ENCODE measurements at regions not wholly inside any gene's neighbourhood (a gene's known extent, or its start where the extent isn't known, plus 50 kb on each side); places are given as distances from the start of the nearest gene placed in this dataset.

GRCh38 chr14:27573018-27573417 is 975.2 kb upstream of the NOVA1 start:
- Histone ChIP-seq H3K9me3 (ENCODE audit: insufficient read depth, low read length) (0 out of 2 replicates have a peak, but pooled peaks cover 6% of the 10 kb centered on the region), H3K36me3 (ENCODE audit: low read length) (no peaks in the 10 kb centered on the region), H3K9ac (ENCODE audit: low read length) (no peak overlapping the region), H2AFZ (ENCODE audit: low read depth, low read length, severe bottlenecking) (no peak overlapping the region), H3K4me3 (ENCODE audit: insufficient read depth, low read length, poor library complexity, severe bottlenecking) (no peak overlapping the region), H3K4me2 (ENCODE audit: low read depth, low read length, poor library complexity, severe bottlenecking) (no peak overlapping the region), H3K9me2 (replicated peaks; ENCODE audit: insufficient read depth, low read length) (no peaks in the 10 kb centered on the region), H4K20me1 (ENCODE audit: low read depth, low read length) (no peaks in the 10 kb centered on the region), H3K27me3 (ENCODE audit: low read length) (no peaks in the 10 kb centered on the region), H3K79me2 (ENCODE audit: insufficient read depth, low read length) (no peaks in the 10 kb centered on the region), H3K27ac (ENCODE audit: low read depth, low read length) (no peak overlapping the region), H3F3A (ENCODE audit: insufficient read depth) (no peaks in the 10 kb centered on the region)
- TF ChIP-seq, protein P1, sequence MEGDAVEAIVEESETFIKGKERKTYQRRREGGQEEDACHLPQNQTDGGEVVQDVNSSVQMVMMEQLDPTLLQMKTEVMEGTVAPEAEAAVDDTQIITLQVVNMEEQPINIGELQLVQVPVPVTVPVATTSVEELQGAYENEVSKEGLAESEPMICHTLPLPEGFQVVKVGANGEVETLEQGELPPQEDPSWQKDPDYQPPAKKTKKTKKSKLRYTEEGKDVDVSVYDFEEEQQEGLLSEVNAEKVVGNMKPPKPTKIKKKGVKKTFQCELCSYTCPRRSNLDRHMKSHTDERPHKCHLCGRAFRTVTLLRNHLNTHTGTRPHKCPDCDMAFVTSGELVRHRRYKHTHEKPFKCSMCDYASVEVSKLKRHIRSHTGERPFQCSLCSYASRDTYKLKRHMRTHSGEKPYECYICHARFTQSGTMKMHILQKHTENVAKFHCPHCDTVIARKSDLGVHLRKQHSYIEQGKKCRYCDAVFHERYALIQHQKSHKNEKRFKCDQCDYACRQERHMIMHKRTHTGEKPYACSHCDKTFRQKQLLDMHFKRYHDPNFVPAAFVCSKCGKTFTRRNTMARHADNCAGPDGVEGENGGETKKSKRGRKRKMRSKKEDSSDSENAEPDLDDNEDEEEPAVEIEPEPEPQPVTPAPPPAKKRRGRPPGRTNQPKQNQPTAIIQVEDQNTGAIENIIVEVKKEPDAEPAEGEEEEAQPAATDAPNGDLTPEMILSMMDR (IDR thresholded peaks at IDR 0.05; ENCODE audit: insufficient read depth, low read length, poor library complexity, severe bottlenecking): no peak
- TF ChIP-seq EZH2phosphoT487 (conservative IDR thresholded peaks at IDR 0.05; ENCODE audit: low read length): no peak

GRCh38 chr14:27587103-27587502 is 989.3 kb upstream of the NOVA1 start:
- H3F3A ChIP-seq (ENCODE audit: insufficient read depth): no peaks in the 10 kb centered on the region
- no peak overlapping the region for H3K27ac ChIP-seq (ENCODE audit: low read depth, low read length)
- no peak overlapping the region for H3K4me2 ChIP-seq (ENCODE audit: low read depth, low read length, poor library complexity, severe bottlenecking)
- no peak overlapping the region for H3K4me3 ChIP-seq (ENCODE audit: insufficient read depth, low read length, poor library complexity, severe bottlenecking)
- no peak overlapping the region for H2AFZ ChIP-seq (ENCODE audit: low read depth, low read length, severe bottlenecking)
- no peaks in the 10 kb centered on the region for H3K9me2 ChIP-seq (replicated peaks; ENCODE audit: insufficient read depth, low read length)
- no peaks in the 10 kb centered on the region for H3K27me3 ChIP-seq (ENCODE audit: low read length)
- H4K20me1 ChIP-seq (ENCODE audit: low read depth, low read length): no peaks in the 10 kb centered on the region
- no peaks in the 10 kb centered on the region for H3K36me3 ChIP-seq (ENCODE audit: low read length)
- no peak for TF ChIP-seq EZH2phosphoT487 (conservative IDR thresholded peaks at IDR 0.05; ENCODE audit: low read length)
- TF ChIP-seq, protein P1 (IDR thresholded peaks at IDR 0.05; ENCODE audit: insufficient read depth, low read length, poor library complexity, severe bottlenecking): no peak
- H3K9me3 ChIP-seq (ENCODE audit: insufficient read depth, low read length): no peaks in the 10 kb centered on the region
- H3K9ac ChIP-seq (ENCODE audit: low read length): no peak overlapping the region
- no peaks in the 10 kb centered on the region for H3K79me2 ChIP-seq (ENCODE audit: insufficient read depth, low read length)

GRCh38 chr14:27605282-27605681 is 1007.4 kb upstream of the NOVA1 start:
- Histone ChIP-seq H3K9ac (ENCODE audit: low read length) (no peak overlapping the region), H3K27ac (ENCODE audit: low read depth, low read length) (no peak overlapping the region)

More at GRCh38 chr14:27605282-27605681, 1007.4 kb upstream of the NOVA1 start:
- no peak for TF ChIP-seq EZH2phosphoT487 (conservative IDR thresholded peaks at IDR 0.05; ENCODE audit: low read length)
- TF ChIP-seq, protein P1 (IDR thresholded peaks at IDR 0.05; ENCODE audit: insufficient read depth, low read length, poor library complexity, severe bottlenecking): no peak
- Histone ChIP-seq H2AFZ (ENCODE audit: low read depth, low read length, severe bottlenecking) (no peak overlapping the region), H3K9me2 (replicated peaks; ENCODE audit: insufficient read depth, low read length) (no peaks in the 10 kb centered on the region), H3K4me3 (ENCODE audit: insufficient read depth, low read length, poor library complexity, severe bottlenecking) (no peak overlapping the region), H3F3A (ENCODE audit: insufficient read depth) (no peaks in the 10 kb centered on the region), H3K27me3 (ENCODE audit: low read length) (no peaks in the 10 kb centered on the region), H3K4me2 (ENCODE audit: low read depth, low read length, poor library complexity, severe bottlenecking) (no peak overlapping the region), H3K9me3 (ENCODE audit: insufficient read depth, low read length) (no peaks in the 10 kb centered on the region), H3K79me2 (ENCODE audit: insufficient read depth, low read length) (no peaks in the 10 kb centered on the region), H4K20me1 (ENCODE audit: low read depth, low read length) (no peaks in the 10 kb centered on the region), H3K36me3 (ENCODE audit: low read length) (no peaks in the 10 kb centered on the region)

All from SU-DHL-6 (cell line).